Endothelial cell of umbilical vein (primary cell): ENCODE measurements at regions not wholly inside any gene's neighbourhood (a gene's known extent, or its start where the extent isn't known, plus 50 kb on each side); places are given as distances from the start of the nearest gene placed in this dataset.

Source experiments
- BruUV-seq: library from RNA; stranded (reverse); fragments of 400-500 nt; replicated peaks from 2 replicates; lab custom pipeline; 2021; lab: Mats Ljungman, UMichigan
- CTCF ChIA-PET: fragments of 300-600, 350-600 bp; sonication (Branson Sonifier 250); formaldehyde crosslinking; loops from one replicate; lab custom pipeline; 2021; ENCODE audit warnings: antibody characterized with exemption, inconsistent platforms; lab: Charles Lee
- POLR2A ChIA-PET: fragments of 300-600, 350-600 bp; sonication (Branson Sonifier 250); formaldehyde crosslinking; loops from one replicate; lab custom pipeline; 2021; ENCODE audit warnings: antibody characterized with exemption, inconsistent platforms; lab: Charles Lee
- DNase-seq: peaks from one replicate; pipeline ENCODE4 v3.0.0-alpha.2; 2011; ENCODE audit warnings: low read depth, low spot score
- FAIRE-seq: peaks from 2 replicates; lab custom pipeline; 2011; peaks lifted over from hg19 to GRCh38; lab: Jason Lieb, UNC
- H2AFZ ChIP-seq: 2 replicates; pipeline ENCODE4 v1.6.0; 2012; ENCODE audit warnings: low read depth, low read length, control low read depth, inconsistent platforms
- H3K27ac ChIP-seq: 2 replicates; pipeline ENCODE4 v1.5.1; 2011; ENCODE audit warnings: low read depth, mild to moderate bottlenecking, control low read depth, low read length, moderate library complexity; ENCODE audit not compliant: insufficient read depth
- H3K27me3 ChIP-seq, 2 experiments: 2 replicates each; pipeline versions ENCODE4 v1.6.0 to v1.6.1; 2011; ENCODE audit warnings: low read length in 2 of 2, mixed read lengths in 1 of 2; ENCODE audit not compliant: control insufficient read depth in 2 of 2, insufficient read depth in 2 of 2
- H3K36me3 ChIP-seq, 2 experiments: 2 replicates in 1 of 2; 3 replicates in 1 of 2; pipeline ENCODE4 v1.5.1; 2011; ENCODE audit warnings: low read length in 2 of 2, mild to moderate bottlenecking in 1 of 2, moderate library complexity in 1 of 2; ENCODE audit not compliant: control insufficient read depth in 2 of 2, insufficient read depth in 2 of 2; ENCODE audit errors: extremely low read depth in 1 of 2
- H3K4me1 ChIP-seq: 3 replicates; pipeline ENCODE4 v1.5.1; 2011; ENCODE audit warnings: mild to moderate bottlenecking, low read length; ENCODE audit not compliant: control insufficient read depth, insufficient read depth; ENCODE audit errors: extremely low read depth
- H3K4me2 ChIP-seq: 2 replicates; pipeline ENCODE4 v1.6.1; 2011; ENCODE audit warnings: low read length, control low read depth, mixed read lengths; ENCODE audit not compliant: insufficient read depth
- H3K4me3 ChIP-seq, 3 experiments: fragments of 200-600 bp in 1 of 3; sonication (generic), shearing (Covaris generic) in 1 of 3; replicated peaks in 1 of 3; 2 replicates each; pipeline ENCODE4 v1.5.1; 2011 to 2016; ENCODE audit warnings: control low read depth in 3 of 3, low read length in 3 of 3, mild to moderate bottlenecking in 2 of 3, inconsistent platforms in 1 of 3, low read depth in 1 of 3, moderate library complexity in 1 of 3; ENCODE audit not compliant: insufficient read depth in 1 of 3
- H3K79me2 ChIP-seq: 2 replicates; pipeline ENCODE4 v1.6.0; 2012; ENCODE audit warnings: low read length, inconsistent platforms; ENCODE audit not compliant: control insufficient read depth, insufficient read depth
- H3K9ac ChIP-seq: replicated peaks from 2 replicates; pipeline ENCODE3; 2011; ENCODE audit warnings: low read length, control low read depth; ENCODE audit not compliant: insufficient read depth; ENCODE audit errors: extremely low read depth
- H3K9me1 ChIP-seq: replicated peaks from 3 replicates; pipeline ENCODE4 v1.6.0; 2011; ENCODE audit warnings: mild to moderate bottlenecking, low read length; ENCODE audit not compliant: control insufficient read depth, insufficient read depth; ENCODE audit errors: extremely low read depth
- H3K9me3 ChIP-seq: replicated peaks from 2 replicates; pipeline ENCODE4 v1.5.1; 2012; ENCODE audit warnings: low read length, inconsistent platforms; ENCODE audit not compliant: control insufficient read depth, insufficient read depth
- H4K20me1 ChIP-seq: replicated peaks from 2 replicates; pipeline ENCODE3; 2011; ENCODE audit warnings: mild to moderate bottlenecking, low read length; ENCODE audit not compliant: control insufficient read depth, insufficient read depth; ENCODE audit errors: extremely low read depth
- CTCF ChIP-seq, 2 donors: IDR thresholded peaks; 1 replicate in 1 of 2; 2 replicates in 1 of 2; pipeline ENCODE4 v1.5.1; 2011; ENCODE audit warnings: low read length in 2 of 2, mild to moderate bottlenecking in 2 of 2, moderate library complexity in 2 of 2, control low read depth in 1 of 2, inconsistent platforms in 1 of 2, low read depth in 1 of 2; ENCODE audit not compliant: insufficient read depth in 1 of 2; ENCODE audit errors: extremely low read depth in 1 of 2
- EZH2 ChIP-seq: IDR thresholded peaks from 2 replicates; pipeline ENCODE4 v1.6.1; 2012; ENCODE audit warnings: borderline replicate concordance, low read depth, mild to moderate bottlenecking, moderate library complexity, low read length, inconsistent platforms; ENCODE audit not compliant: severe bottlenecking
- FOS ChIP-seq: IDR thresholded peaks from 2 replicates; pipeline ENCODE4 v1.6.1; 2011; ENCODE audit warnings: mild to moderate bottlenecking, low read length, moderate library complexity, borderline replicate concordance; ENCODE audit not compliant: insufficient read depth
- GATA2 ChIP-seq: IDR thresholded peaks from 2 replicates; pipeline ENCODE4 v1.7.0; 2011; ENCODE audit warnings: low read depth, mild to moderate bottlenecking, moderate library complexity, mixed read lengths, low read length; ENCODE audit not compliant: insufficient read length, insufficient read depth
- JUN ChIP-seq: IDR thresholded peaks from 2 replicates; pipeline ENCODE4 v1.6.1; 2011; ENCODE audit warnings: borderline replicate concordance, low read depth; ENCODE audit not compliant: insufficient read length, insufficient read depth
- MAX ChIP-seq: IDR thresholded peaks from 2 replicates; pipeline ENCODE4 v1.6.1; 2011; ENCODE audit not compliant: insufficient read depth, insufficient read length
- MYC ChIP-seq: IDR thresholded peaks from one replicate; pipeline ENCODE4 v1.6.1; 2011; ENCODE audit warnings: mild to moderate bottlenecking, low read depth, low read length
- POLR2A ChIP-seq: IDR thresholded peaks from 2 replicates; pipeline ENCODE4 v1.6.1; 2012; ENCODE audit warnings: low read depth, mild to moderate bottlenecking, control low read depth, low read length
- POLR2AphosphoS5 ChIP-seq: IDR thresholded peaks from 2 replicates; pipeline ENCODE4 v1.6.1; 2012; ENCODE audit warnings: low read depth, mild to moderate bottlenecking, control low read depth, low read length, moderate library complexity; ENCODE audit not compliant: insufficient read depth
- dilution Hi-C: fragments of 300-500 bp; cut with MboI; formaldehyde crosslinking; loops from one replicate; pipeline ENCODE4 v1.15.0; 2019; ENCODE audit warnings: low sequenced_read_pairs; ENCODE audit not compliant: extremely low pct_ligation_motif_present
- intact Hi-C: fragments of 100-400 bp; cut with micrococcal nuclease; formaldehyde crosslinking; loops from one replicate; pipeline ENCODE4 v1.10.0; 2022

- DNase-seq (no peak), FAIRE-seq (no peak)
- no peaks in the 10 kb centered on the region for H3K79me2 ChIP-seq
- H3K36me3 ChIP-seq = no peaks in the 10 kb centered on the region
- TF ChIP-seq EZH2 (no peak), CTCF (IDR thresholded peaks at IDR 0.05; ENCODE audit: extremely low read depth in 1 of 2, insufficient read depth in 1 of 2, low read depth in 1 of 2, low read length in 2 of 2) (no peak), FOS (no peak), POLR2A (no peak), MYC (no peak), MAX (no peak), JUN (no peak), GATA2 (no peak), POLR2AphosphoS5 (no peak)
- POLR2A ChIA-PET = no interaction called here
- no peaks in the 10 kb centered on the region for H3K9me1 ChIP-seq
- H2AFZ ChIP-seq = no peak overlapping the region
- no peak overlapping the region for H3K9ac ChIP-seq
- H3K27ac ChIP-seq = no peak overlapping the region
- H3K9me3 ChIP-seq = peaks cover 1% of the 10 kb centered on the region
- no peaks in the 10 kb centered on the region for H4K20me1 ChIP-seq
- intact Hi-C loops = no loop called here
- CTCF ChIA-PET = no interaction called here
- no TSS peak for BruUV-seq
- H3K4me3 ChIP-seq = no peak overlapping the region
- H3K4me2 ChIP-seq = no peak overlapping the region
- dilution Hi-C loops = no loop called here
- H3K4me1 ChIP-seq = no peaks in the 10 kb centered on the region
- no peaks in the 10 kb centered on the region for H3K27me3 ChIP-seq
These were observed 503.3 kb upstream of the CFAP20DC start for GRCh38 chr3:59553076-59553475.
